GM23338 (cell line): ENCODE measurements at regions not wholly inside any gene's neighbourhood (a gene's known extent, or its start where the extent isn't known, plus 50 kb on each side); places are given as distances from the start of the nearest gene placed in this dataset.

Experiments used
- ATAC-seq: fragments of 200-7000 bp; cut with Tn5 transposase; 3 replicates; pipeline ENCODE4 v1.9.1; 2020
- DNase-seq: peaks from one replicate; pipeline ENCODE4 v3.0.0-alpha.2; 2015; ENCODE audit warnings: low spot score
- H2AFZ ChIP-seq: fragments of 200-600 bp; sonication (generic); 2 replicates; pipeline ENCODE4 v1.8.0; 2016; ENCODE audit warnings: antibody characterized with exemption, mild to moderate bottlenecking, moderate library complexity
- H3F3A ChIP-seq: fragments of 200-600 bp; sonication (generic); replicated peaks from 2 replicates; pipeline ENCODE4 v1.8.0; 2017; ENCODE audit warnings: antibody characterized with exemption, mixed run types, low read depth
- H3K27ac ChIP-seq: fragments of 200-600 bp; sonication (generic); 2 replicates; pipeline ENCODE4 v1.6.1; 2016; ENCODE audit warnings: low read depth
- H3K27me3 ChIP-seq: fragments of 200-600 bp; sonication (generic); 2 replicates; pipeline ENCODE4 v1.8.0; 2016; ENCODE audit warnings: mild to moderate bottlenecking, mixed run types, moderate library complexity; ENCODE audit not compliant: insufficient read depth
- H3K36me3 ChIP-seq: fragments of 200-600 bp; sonication (generic); 2 replicates; pipeline ENCODE4 v1.8.0; 2016; ENCODE audit warnings: mild to moderate bottlenecking; ENCODE audit not compliant: insufficient read depth
- H3K4me1 ChIP-seq: fragments of 200-600 bp; sonication (generic); 2 replicates; pipeline ENCODE4 v1.8.0; 2016; ENCODE audit warnings: mild to moderate bottlenecking, moderate library complexity; ENCODE audit not compliant: insufficient read depth
- H3K4me2 ChIP-seq: fragments of 200-600 bp; sonication (generic); 2 replicates; pipeline ENCODE4 v1.7.1; 2017; ENCODE audit warnings: mixed run types
- H3K4me3 ChIP-seq: fragments of 200-600 bp; sonication (generic); 2 replicates; pipeline ENCODE4 v1.6.1; 2016; ENCODE audit warnings: mixed run types
- H3K79me2 ChIP-seq: fragments of 200-600 bp; sonication (generic); replicated peaks from 2 replicates; pipeline ENCODE4 v1.8.0; 2017; ENCODE audit warnings: mild to moderate bottlenecking; ENCODE audit not compliant: insufficient read depth
- H3K9me2 ChIP-seq: fragments of 200-600 bp; sonication (generic); 2 replicates; pipeline ENCODE4 v1.8.0; 2017; ENCODE audit not compliant: insufficient read depth
- H4K20me1 ChIP-seq: fragments of 200-600 bp; sonication (generic); replicated peaks from 2 replicates; pipeline ENCODE4 v1.8.0; 2017; ENCODE audit warnings: mild to moderate bottlenecking; ENCODE audit not compliant: insufficient read depth
- H3K27ac Mint-ChIP-seq: 2 replicates; pipeline ENCODE4 v1.8.0; 2020; ENCODE audit warnings: inconsistent platforms, mild to moderate bottlenecking, moderate library complexity, mixed read lengths
- H3K27me3 Mint-ChIP-seq: 3 replicates; pipeline ENCODE4 v1.8.0; 2022; ENCODE audit warnings: low read depth, mild to moderate bottlenecking, moderate library complexity, mixed read lengths, inconsistent platforms; ENCODE audit not compliant: insufficient read depth, poor library complexity
- H3K36me3 Mint-ChIP-seq: 3 replicates; pipeline ENCODE4 v1.8.0; 2021; ENCODE audit warnings: low read depth, mild to moderate bottlenecking, inconsistent platforms, moderate library complexity, mixed read lengths
- H3K4me1 Mint-ChIP-seq: 3 replicates; pipeline ENCODE4 v1.8.0; 2020; ENCODE audit warnings: mild to moderate bottlenecking, inconsistent platforms, mixed read lengths
- H3K4me3 Mint-ChIP-seq: 3 replicates; pipeline ENCODE4 v1.8.0; 2021; ENCODE audit warnings: moderate library complexity, mild to moderate bottlenecking, inconsistent platforms, mixed read lengths
- H3K9me3 Mint-ChIP-seq: 3 replicates; pipeline ENCODE4 v1.8.0; 2020; ENCODE audit warnings: moderate library complexity, mild to moderate bottlenecking, inconsistent platforms, mixed read lengths
- CREB1 ChIP-seq: fragments of 250-450 bp; sonication (Bioruptor Pico); IDR thresholded peaks from 2 replicates; pipeline ENCODE4 v1.5.0; 2020; ENCODE audit warnings: low read depth, mild to moderate bottlenecking, moderate library complexity
- EZH2 ChIP-seq: fragments of 200-600 bp; sonication (generic); IDR thresholded peaks from one replicate; pipeline ENCODE4 v1.8.0; 2017; ENCODE audit warnings: antibody characterized with exemption, mild to moderate bottlenecking, low read depth; ENCODE audit not compliant: unreplicated experiment
- EZH2phosphoT487 ChIP-seq: fragments of 200-600 bp; sonication (generic); IDR thresholded peaks from one replicate; pipeline ENCODE4 v1.8.1; 2018; ENCODE audit warnings: antibody characterized with exemption; ENCODE audit not compliant: unreplicated experiment
- JUNB ChIP-seq: IDR thresholded peaks from one replicate; pipeline ENCODE4 v1.6.1; 2016; ENCODE audit warnings: antibody characterized with exemption; ENCODE audit not compliant: unreplicated experiment
- NANOG ChIP-seq: IDR thresholded peaks from 2 replicates; pipeline ENCODE4 v1.6.1; 2016; ENCODE audit warnings: antibody characterized with exemption, borderline replicate concordance
- POLR2AphosphoS5 ChIP-seq: IDR thresholded peaks from 2 replicates; pipeline ENCODE4 v1.6.1; 2016; ENCODE audit warnings: antibody characterized with exemption, low read depth
- STAT1 ChIP-seq: IDR thresholded peaks from one replicate; pipeline ENCODE4 v1.6.1; 2016; ENCODE audit warnings: antibody characterized with exemption; ENCODE audit not compliant: unreplicated experiment
- ZNF114 ChIP-seq: fragments of 250-450 bp; sonication (Bioruptor Pico); IDR thresholded peaks from 2 replicates; pipeline ENCODE4 v1.5.0; 2020; ENCODE audit warnings: mild to moderate bottlenecking, moderate library complexity
- ZNF331 ChIP-seq: fragments of 250-450 bp; sonication (Bioruptor Pico); IDR thresholded peaks from 2 replicates; pipeline ENCODE4 v1.5.0; 2020; ENCODE audit warnings: low read depth, mild to moderate bottlenecking, moderate library complexity
- TF ChIP-seq, protein P1 (sequence below): IDR thresholded peaks from one replicate; pipeline ENCODE4 v1.6.1; 2018; ENCODE audit warnings: antibody characterized with exemption; ENCODE audit not compliant: unreplicated experiment
- TF ChIP-seq, protein P2 (sequence below): IDR thresholded peaks from 2 replicates; pipeline ENCODE4 v1.6.1; 2016; ENCODE audit warnings: antibody characterized with exemption
- TF ChIP-seq, protein P3 (sequence below): fragments of 250-450 bp; sonication (Bioruptor Pico); IDR thresholded peaks from 2 replicates; pipeline ENCODE4 v1.5.0; 2020; ENCODE audit warnings: mild to moderate bottlenecking, moderate library complexity
- TF ChIP-seq, protein P4 (sequence below), 2 experiments: fragments of 200-600 bp in 1 of 2; sonication (generic) in 1 of 2; conservative IDR thresholded peaks; 2 replicates each; pipeline versions ENCODE4 v1.5.1 to v1.6.1; 2016 to 2017; ENCODE audit warnings: antibody characterized with exemption in 2 of 2, low read depth in 2 of 2, mild to moderate bottlenecking in 2 of 2, moderate library complexity in 1 of 2

DNA sequence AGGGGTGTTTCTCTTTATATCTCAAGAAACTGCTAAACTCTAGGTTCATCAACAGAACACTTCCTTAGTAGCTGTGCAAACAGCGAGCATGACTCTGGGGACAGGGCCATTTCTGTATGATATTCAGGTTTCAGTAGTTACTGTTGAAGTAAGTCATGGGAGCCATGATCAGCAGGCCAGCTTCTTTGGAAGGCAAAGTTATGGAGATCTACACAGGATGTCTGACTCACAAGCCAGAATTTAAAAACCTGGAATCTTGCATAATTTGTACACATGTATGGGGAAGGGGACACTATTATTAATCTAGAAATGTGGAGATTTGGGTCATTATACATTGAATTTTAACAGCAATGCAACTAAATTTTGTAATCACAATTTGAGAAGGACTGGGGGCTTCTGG lies 187.8 kb upstream of the NR3C2 start:
- H3K4me3 Mint-ChIP-seq = no peak overlapping the region
- peaks cover 14% of the 10 kb centered on the region for H3K9me2 ChIP-seq
- H3K27me3 Mint-ChIP-seq = no peaks in the 10 kb centered on the region
- H3K36me3 Mint-ChIP-seq = peaks cover 5% of the 10 kb centered on the region; the same call in 1 of the 3 replicates
- no peak overlapping the region for H2AFZ ChIP-seq
- peak overlapping the region; percentile 16; the same call in 1 of the 2 replicates for H3K27ac Mint-ChIP-seq
- no peak overlapping the region for H3K4me3 ChIP-seq
- H3K4me1 ChIP-seq = no peaks in the 10 kb centered on the region
- no peaks in the 10 kb centered on the region for H3F3A ChIP-seq
- DNase-seq = no peak
- H4K20me1 ChIP-seq = no peaks in the 10 kb centered on the region
- H3K27ac ChIP-seq = no peak overlapping the region
- no peak overlapping the region for H3K4me2 ChIP-seq
- H3K79me2 ChIP-seq = no peaks in the 10 kb centered on the region
- ATAC-seq = no peak
- peaks cover 7% of the 10 kb centered on the region; the same call in 1 of the 3 replicates for H3K9me3 Mint-ChIP-seq
- TF ChIP-seq, protein P1, sequence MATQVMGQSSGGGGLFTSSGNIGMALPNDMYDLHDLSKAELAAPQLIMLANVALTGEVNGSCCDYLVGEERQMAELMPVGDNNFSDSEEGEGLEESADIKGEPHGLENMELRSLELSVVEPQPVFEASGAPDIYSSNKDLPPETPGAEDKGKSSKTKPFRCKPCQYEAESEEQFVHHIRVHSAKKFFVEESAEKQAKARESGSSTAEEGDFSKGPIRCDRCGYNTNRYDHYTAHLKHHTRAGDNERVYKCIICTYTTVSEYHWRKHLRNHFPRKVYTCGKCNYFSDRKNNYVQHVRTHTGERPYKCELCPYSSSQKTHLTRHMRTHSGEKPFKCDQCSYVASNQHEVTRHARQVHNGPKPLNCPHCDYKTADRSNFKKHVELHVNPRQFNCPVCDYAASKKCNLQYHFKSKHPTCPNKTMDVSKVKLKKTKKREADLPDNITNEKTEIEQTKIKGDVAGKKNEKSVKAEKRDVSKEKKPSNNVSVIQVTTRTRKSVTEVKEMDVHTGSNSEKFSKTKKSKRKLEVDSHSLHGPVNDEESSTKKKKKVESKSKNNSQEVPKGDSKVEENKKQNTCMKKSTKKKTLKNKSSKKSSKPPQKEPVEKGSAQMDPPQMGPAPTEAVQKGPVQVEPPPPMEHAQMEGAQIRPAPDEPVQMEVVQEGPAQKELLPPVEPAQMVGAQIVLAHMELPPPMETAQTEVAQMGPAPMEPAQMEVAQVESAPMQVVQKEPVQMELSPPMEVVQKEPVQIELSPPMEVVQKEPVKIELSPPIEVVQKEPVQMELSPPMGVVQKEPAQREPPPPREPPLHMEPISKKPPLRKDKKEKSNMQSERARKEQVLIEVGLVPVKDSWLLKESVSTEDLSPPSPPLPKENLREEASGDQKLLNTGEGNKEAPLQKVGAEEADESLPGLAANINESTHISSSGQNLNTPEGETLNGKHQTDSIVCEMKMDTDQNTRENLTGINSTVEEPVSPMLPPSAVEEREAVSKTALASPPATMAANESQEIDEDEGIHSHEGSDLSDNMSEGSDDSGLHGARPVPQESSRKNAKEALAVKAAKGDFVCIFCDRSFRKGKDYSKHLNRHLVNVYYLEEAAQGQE = no peak
- TF ChIP-seq EZH2phosphoT487 (no peak), POLR2AphosphoS5 (no peak), NANOG (no peak), EZH2 (no peak), CREB1 (CRISPR knock-in tag) (no peak), ZNF331 (CRISPR knock-in tag) (no peak), JUNB (no peak), STAT1 (no peak), ZNF114 (CRISPR knock-in tag) (no peak)
- TF ChIP-seq, protein P2, sequence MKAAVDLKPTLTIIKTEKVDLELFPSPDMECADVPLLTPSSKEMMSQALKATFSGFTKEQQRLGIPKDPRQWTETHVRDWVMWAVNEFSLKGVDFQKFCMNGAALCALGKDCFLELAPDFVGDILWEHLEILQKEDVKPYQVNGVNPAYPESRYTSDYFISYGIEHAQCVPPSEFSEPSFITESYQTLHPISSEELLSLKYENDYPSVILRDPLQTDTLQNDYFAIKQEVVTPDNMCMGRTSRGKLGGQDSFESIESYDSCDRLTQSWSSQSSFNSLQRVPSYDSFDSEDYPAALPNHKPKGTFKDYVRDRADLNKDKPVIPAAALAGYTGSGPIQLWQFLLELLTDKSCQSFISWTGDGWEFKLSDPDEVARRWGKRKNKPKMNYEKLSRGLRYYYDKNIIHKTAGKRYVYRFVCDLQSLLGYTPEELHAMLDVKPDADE = no peak
- TF ChIP-seq, protein P3, sequence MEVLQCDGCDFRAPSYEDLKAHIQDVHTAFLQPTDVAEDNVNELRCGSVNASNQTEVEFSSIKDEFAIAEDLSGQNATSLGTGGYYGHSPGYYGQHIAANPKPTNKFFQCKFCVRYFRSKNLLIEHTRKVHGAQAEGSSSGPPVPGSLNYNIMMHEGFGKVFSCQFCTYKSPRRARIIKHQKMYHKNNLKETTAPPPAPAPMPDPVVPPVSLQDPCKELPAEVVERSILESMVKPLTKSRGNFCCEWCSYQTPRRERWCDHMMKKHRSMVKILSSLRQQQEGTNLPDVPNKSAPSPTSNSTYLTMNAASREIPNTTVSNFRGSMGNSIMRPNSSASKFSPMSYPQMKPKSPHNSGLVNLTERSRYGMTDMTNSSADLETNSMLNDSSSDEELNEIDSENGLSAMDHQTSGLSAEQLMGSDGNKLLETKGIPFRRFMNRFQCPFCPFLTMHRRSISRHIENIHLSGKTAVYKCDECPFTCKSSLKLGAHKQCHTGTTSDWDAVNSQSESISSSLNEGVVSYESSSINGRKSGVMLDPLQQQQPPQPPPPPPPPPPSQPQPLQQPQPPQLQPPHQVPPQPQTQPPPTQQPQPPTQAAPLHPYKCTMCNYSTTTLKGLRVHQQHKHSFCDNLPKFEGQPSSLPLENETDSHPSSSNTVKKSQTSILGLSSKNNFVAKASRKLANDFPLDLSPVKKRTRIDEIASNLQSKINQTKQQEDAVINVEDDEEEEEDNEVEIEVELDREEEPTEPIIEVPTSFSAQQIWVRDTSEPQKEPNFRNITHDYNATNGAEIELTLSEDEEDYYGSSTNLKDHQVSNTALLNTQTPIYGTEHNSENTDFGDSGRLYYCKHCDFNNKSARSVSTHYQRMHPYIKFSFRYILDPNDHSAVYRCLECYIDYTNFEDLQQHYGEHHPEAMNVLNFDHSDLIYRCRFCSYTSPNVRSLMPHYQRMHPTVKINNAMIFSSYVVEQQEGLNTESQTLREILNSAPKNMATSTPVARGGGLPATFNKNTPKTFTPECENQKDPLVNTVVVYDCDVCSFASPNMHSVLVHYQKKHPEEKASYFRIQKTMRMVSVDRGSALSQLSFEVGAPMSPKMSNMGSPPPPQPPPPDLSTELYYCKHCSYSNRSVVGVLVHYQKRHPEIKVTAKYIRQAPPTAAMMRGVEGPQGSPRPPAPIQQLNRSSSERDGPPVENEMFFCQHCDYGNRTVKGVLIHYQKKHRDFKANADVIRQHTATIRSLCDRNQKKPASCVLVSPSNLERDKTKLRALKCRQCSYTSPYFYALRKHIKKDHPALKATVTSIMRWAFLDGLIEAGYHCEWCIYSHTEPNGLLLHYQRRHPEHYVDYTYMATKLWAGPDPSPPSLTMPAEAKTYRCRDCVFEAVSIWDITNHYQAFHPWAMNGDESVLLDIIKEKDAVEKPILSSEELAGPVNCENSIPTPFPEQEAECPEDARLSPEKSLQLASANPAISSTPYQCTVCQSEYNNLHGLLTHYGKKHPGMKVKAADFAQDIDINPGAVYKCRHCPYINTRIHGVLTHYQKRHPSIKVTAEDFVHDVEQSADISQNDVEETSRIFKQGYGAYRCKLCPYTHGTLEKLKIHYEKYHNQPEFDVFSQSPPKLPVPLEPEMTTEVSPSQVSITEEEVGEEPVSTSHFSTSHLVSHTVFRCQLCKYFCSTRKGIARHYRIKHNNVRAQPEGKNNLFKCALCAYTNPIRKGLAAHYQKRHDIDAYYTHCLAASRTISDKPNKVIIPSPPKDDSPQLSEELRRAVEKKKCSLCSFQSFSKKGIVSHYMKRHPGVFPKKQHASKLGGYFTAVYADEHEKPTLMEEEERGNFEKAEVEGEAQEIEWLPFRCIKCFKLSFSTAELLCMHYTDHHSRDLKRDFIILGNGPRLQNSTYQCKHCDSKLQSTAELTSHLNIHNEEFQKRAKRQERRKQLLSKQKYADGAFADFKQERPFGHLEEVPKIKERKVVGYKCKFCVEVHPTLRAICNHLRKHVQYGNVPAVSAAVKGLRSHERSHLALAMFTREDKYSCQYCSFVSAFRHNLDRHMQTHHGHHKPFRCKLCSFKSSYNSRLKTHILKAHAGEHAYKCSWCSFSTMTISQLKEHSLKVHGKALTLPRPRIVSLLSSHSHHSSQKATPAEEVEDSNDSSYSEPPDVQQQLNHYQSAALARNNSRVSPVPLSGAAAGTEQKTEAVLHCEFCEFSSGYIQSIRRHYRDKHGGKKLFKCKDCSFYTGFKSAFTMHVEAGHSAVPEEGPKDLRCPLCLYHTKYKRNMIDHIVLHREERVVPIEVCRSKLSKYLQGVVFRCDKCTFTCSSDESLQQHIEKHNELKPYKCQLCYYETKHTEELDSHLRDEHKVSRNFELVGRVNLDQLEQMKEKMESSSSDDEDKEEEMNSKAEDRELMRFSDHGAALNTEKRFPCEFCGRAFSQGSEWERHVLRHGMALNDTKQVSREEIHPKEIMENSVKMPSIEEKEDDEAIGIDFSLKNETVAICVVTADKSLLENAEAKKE (CRISPR knock-in tag) = no peak
- TF ChIP-seq, protein P4, sequence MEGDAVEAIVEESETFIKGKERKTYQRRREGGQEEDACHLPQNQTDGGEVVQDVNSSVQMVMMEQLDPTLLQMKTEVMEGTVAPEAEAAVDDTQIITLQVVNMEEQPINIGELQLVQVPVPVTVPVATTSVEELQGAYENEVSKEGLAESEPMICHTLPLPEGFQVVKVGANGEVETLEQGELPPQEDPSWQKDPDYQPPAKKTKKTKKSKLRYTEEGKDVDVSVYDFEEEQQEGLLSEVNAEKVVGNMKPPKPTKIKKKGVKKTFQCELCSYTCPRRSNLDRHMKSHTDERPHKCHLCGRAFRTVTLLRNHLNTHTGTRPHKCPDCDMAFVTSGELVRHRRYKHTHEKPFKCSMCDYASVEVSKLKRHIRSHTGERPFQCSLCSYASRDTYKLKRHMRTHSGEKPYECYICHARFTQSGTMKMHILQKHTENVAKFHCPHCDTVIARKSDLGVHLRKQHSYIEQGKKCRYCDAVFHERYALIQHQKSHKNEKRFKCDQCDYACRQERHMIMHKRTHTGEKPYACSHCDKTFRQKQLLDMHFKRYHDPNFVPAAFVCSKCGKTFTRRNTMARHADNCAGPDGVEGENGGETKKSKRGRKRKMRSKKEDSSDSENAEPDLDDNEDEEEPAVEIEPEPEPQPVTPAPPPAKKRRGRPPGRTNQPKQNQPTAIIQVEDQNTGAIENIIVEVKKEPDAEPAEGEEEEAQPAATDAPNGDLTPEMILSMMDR (conservative IDR thresholded peaks at IDR 0.05; ENCODE audit: low read depth in 2 of 2) = no peak
- H3K27me3 ChIP-seq = no peaks in the 10 kb centered on the region
- H3K4me1 Mint-ChIP-seq = no peaks in the 10 kb centered on the region
- H3K36me3 ChIP-seq = no peaks in the 10 kb centered on the region; the same call in 1 of the 2 replicates
